HCT116 (cell line): ENCODE measurements at regions not wholly inside any gene's neighbourhood (a gene's known extent, or its start where the extent isn't known, plus 50 kb on each side); places are given as distances from the start of the nearest gene placed in this dataset.

Source experiments
- ATAC-seq: fragments of 200-7000 bp; cut with Tn5 transposase; 2 replicates; pipeline ENCODE4 v1.9.1; 2020; ENCODE audit warnings: mild to moderate bottlenecking, moderate library complexity
- BruUV-seq: library from RNA; stranded (reverse); fragments of 400-500 nt; replicated peaks from 2 replicates; lab custom pipeline; 2021; lab: Mats Ljungman, UMichigan
- CTCF ChIA-PET: fragments of 300-600 bp; sonication (Branson Sonifier 250); formaldehyde crosslinking; loops from one replicate; lab custom pipeline; 2021; ENCODE audit warnings: antibody characterized with exemption; lab: Charles Lee
- POLR2A ChIA-PET: fragments of 300-600, 350-600 bp; sonication (Branson Sonifier 250); formaldehyde crosslinking; loops from one replicate; lab custom pipeline; 2021; ENCODE audit warnings: antibody characterized with exemption; lab: Charles Lee
- RAD21 ChIA-PET, 2 experiments: fragments of 300-600 bp; sonication (Branson Sonifier 250); formaldehyde crosslinking; loops; one replicate each; lab custom pipeline; 2023; ENCODE audit warnings: low total read pairs in 2 of 2; ENCODE audit not compliant: uncharacterized antibody in 2 of 2, unreplicated experiment in 2 of 2, low non-redundant PET in 1 of 2; lab: Charles Lee
- DNase-seq: peaks from one replicate; pipeline ENCODE4 v3.0.0-alpha.2; 2010; ENCODE audit warnings: low read depth, low spot score
- H2AFZ ChIP-seq: fragments of 200-600 bp; shearing (Covaris generic), sonication (generic); 2 replicates; pipeline ENCODE4 v1.6.1; 2017; ENCODE audit warnings: low read depth, mixed run types, mixed read lengths, antibody characterized with exemption, low read length; ENCODE audit not compliant: poor library complexity, severe bottlenecking
- H3K27ac ChIP-seq: 2 replicates; pipeline ENCODE4 v1.5.1; 2012; ENCODE audit warnings: low read depth, low read length
- H3K27me3 ChIP-seq: fragments of 200-600 bp; sonication (generic); 2 replicates; pipeline ENCODE4 v1.6.1; 2016; ENCODE audit warnings: mixed run types, low read length, mixed read lengths; ENCODE audit not compliant: insufficient read depth
- H3K36me3 ChIP-seq, 2 experiments: fragments of 200-500 bp in 1 of 2; fragments of 200-600 bp in 1 of 2; sonication (Bioruptor generic) in 1 of 2; sonication (generic) in 1 of 2; 2 replicates each; pipeline versions ENCODE4 v1.5.1 to v1.6.1; 2014 to 2016; ENCODE audit warnings: low read length in 2 of 2, inconsistent platforms in 1 of 2, mixed read lengths in 1 of 2, mixed run types in 1 of 2; ENCODE audit not compliant: insufficient read depth in 2 of 2, control insufficient read depth in 1 of 2
- H3K4me1 ChIP-seq, 2 experiments: fragments of 200-600 bp in 1 of 2; sonication (generic) in 1 of 2; 2 replicates each; pipeline versions ENCODE4 v1.5.1 to v1.6.1; 2012 to 2017; ENCODE audit warnings: low read length in 2 of 2, inconsistent platforms in 1 of 2, mild to moderate bottlenecking in 1 of 2, mixed read lengths in 1 of 2, mixed run types in 1 of 2, moderate library complexity in 1 of 2; ENCODE audit not compliant: insufficient read depth in 2 of 2, control insufficient read depth in 1 of 2
- H3K4me2 ChIP-seq: fragments of 200-600 bp; sonication (generic); 2 replicates; pipeline ENCODE4 v1.6.1; 2017; ENCODE audit warnings: mixed run types, low read length, mixed read lengths
- H3K4me3 ChIP-seq, 2 experiments: fragments of 200-600 bp in 1 of 2; sonication (generic) in 1 of 2; replicated peaks in 1 of 2; 2 replicates each; pipeline ENCODE4 v1.5.1; 2011 to 2016; ENCODE audit warnings: low read length in 2 of 2, control low read depth in 1 of 2, low read depth in 1 of 2, mild to moderate bottlenecking in 1 of 2, mixed read lengths in 1 of 2, mixed run types in 1 of 2
- H3K79me2 ChIP-seq: fragments of 200-600 bp; sonication (generic); 2 replicates; pipeline ENCODE4 v1.6.1; 2017; ENCODE audit warnings: mild to moderate bottlenecking, mixed run types, low read length, moderate library complexity, mixed read lengths; ENCODE audit not compliant: insufficient read depth
- H3K9ac ChIP-seq: fragments of 200-600 bp; sonication (generic); 2 replicates; pipeline ENCODE4 v1.6.1; 2016; ENCODE audit warnings: low read length, mixed read lengths
- H3K9me2 ChIP-seq: fragments of 200-600 bp; sonication (generic), shearing (Covaris generic); 2 replicates; pipeline ENCODE4 v1.6.1; 2017; ENCODE audit warnings: mixed run types, mild to moderate bottlenecking, moderate library complexity; ENCODE audit not compliant: insufficient read depth
- H3K9me3 ChIP-seq, 2 experiments: fragments of 200-500 bp in 1 of 2; fragments of 200-600 bp in 1 of 2; sonication (Bioruptor generic) in 1 of 2; sonication (generic) in 1 of 2; 2 replicates each; pipeline ENCODE4 v1.6.1; 2014 to 2017; ENCODE audit warnings: low read length in 2 of 2, mixed read lengths in 2 of 2, inconsistent platforms in 1 of 2, low read depth in 1 of 2, mild to moderate bottlenecking in 1 of 2, mixed run types in 1 of 2, moderate library complexity in 1 of 2; ENCODE audit not compliant: control insufficient read depth in 1 of 2, insufficient read depth in 1 of 2
- H4K20me1 ChIP-seq: fragments of 200-600 bp; sonication (generic), shearing (Covaris generic); 2 replicates; pipeline ENCODE4 v1.6.1; 2017; ENCODE audit warnings: mixed run types, mild to moderate bottlenecking, moderate library complexity; ENCODE audit not compliant: insufficient read depth
- CBX3 ChIP-seq: IDR thresholded peaks from 2 replicates; pipeline ENCODE4 v1.6.1; 2012; ENCODE audit warnings: low read depth
- CEBPB ChIP-seq: IDR thresholded peaks from 2 replicates; pipeline ENCODE4 v1.6.1; 2012; ENCODE audit warnings: low read depth
- EGR1 ChIP-seq: IDR thresholded peaks from 2 replicates; pipeline ENCODE4 v1.6.1; 2012; ENCODE audit warnings: low read depth
- ELF1 ChIP-seq: IDR thresholded peaks from 2 replicates; pipeline ENCODE4 v1.6.1; 2012; ENCODE audit warnings: low read depth, borderline replicate concordance
- EZH2phosphoT487 ChIP-seq: fragments of 200-600 bp; IDR thresholded peaks from 2 replicates; pipeline ENCODE4 v1.6.1; 2018; ENCODE audit warnings: antibody characterized with exemption, borderline replicate concordance
- FOSL1 ChIP-seq: IDR thresholded peaks from 2 replicates; pipeline ENCODE4 v1.6.1; 2012; ENCODE audit warnings: low read depth
- POLR2AphosphoS5 ChIP-seq: IDR thresholded peaks from 2 replicates; pipeline ENCODE4 v1.6.1; 2011; ENCODE audit warnings: mild to moderate bottlenecking, low read depth, low read length, moderate library complexity
- SP1 ChIP-seq: IDR thresholded peaks from 2 replicates; pipeline ENCODE4 v1.6.1; 2012; ENCODE audit warnings: low read depth
- ZBTB33 ChIP-seq: IDR thresholded peaks from 2 replicates; pipeline ENCODE4 v1.6.1; 2011; ENCODE audit warnings: mild to moderate bottlenecking, low read length, moderate library complexity; ENCODE audit not compliant: insufficient replicate concordance; ENCODE audit errors: extremely low read depth
- ZFX ChIP-seq: fragments of 450-650 bp; IDR thresholded peaks from 2 replicates; pipeline ENCODE4 v1.6.1; 2017
- ZNF274 ChIP-seq: fragments of 200-500 bp; sonication (Bioruptor generic); IDR thresholded peaks from 2 replicates; pipeline ENCODE4 v1.6.1; 2014; ENCODE audit warnings: mild to moderate bottlenecking, low read depth, low read length, inconsistent platforms
- intact Hi-C: fragments of 100-400 bp; cut with micrococcal nuclease; formaldehyde crosslinking; loops from 2 replicates; pipeline ENCODE4 v1.10.0; 2022
- TF ChIP-seq, protein P1 (sequence below), 3 experiments: fragments of 200-600 bp in 1 of 3; sonication (generic) in 1 of 3; IDR thresholded peaks in 2 of 3; conservative IDR thresholded peaks in 1 of 3; 2 replicates each; pipeline ENCODE4 v1.5.1; 2012 to 2017; ENCODE audit warnings: low read depth in 2 of 3, low read length in 2 of 3, antibody characterized with exemption in 1 of 3, borderline replicate concordance in 1 of 3, control low read depth in 1 of 3, mild to moderate bottlenecking in 1 of 3, mixed read lengths in 1 of 3, mixed run types in 1 of 3, moderate library complexity in 1 of 3; ENCODE audit not compliant: insufficient read depth in 1 of 3

DNA sequence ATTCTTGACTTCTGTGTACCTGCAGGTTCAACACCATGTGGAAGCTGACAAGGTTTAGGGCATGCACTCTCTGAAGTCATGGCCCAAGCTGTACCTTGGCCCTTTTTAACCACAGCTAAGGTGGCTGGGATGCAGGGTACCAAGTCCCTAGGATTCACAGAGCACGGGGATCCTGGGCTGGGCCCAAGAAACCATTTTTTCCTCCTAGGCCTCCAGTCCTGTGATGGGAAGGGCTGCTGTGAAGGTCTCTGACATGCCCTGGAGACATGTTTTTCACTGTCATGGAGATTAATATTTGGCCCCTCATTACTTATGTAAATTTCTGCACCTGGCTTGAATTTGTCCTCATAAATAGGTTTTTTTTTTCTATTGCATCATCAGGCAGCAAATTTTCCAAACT, 937.5 kb upstream of the ROBO1 start:
- Histone ChIP-seq H3K9me3 (peaks cover 16 to 22% of the 10 kb centered on the region in 2 experiments; a peak in 3 of 4 replicates), H3K4me2 (no peak overlapping the region), H3K36me3 (no peaks in the 10 kb centered on the region), H3K27me3 (no peaks in the 10 kb centered on the region), H3K4me3 (no peak overlapping the region), H2AFZ (no peak overlapping the region), H3K79me2 (no peaks in the 10 kb centered on the region), H3K9ac (no peak overlapping the region), H4K20me1 (no peaks in the 10 kb centered on the region), H3K27ac (no peak overlapping the region), H3K9me2 (no peaks in the 10 kb centered on the region), H3K4me1 (no peaks in the 10 kb centered on the region)
- DNase-seq (no peak), ATAC-seq (no peak)
- BruUV-seq: no TSS peak
- POLR2A ChIA-PET: no interaction called here
- intact Hi-C loops: no loop called here
- TF ChIP-seq FOSL1 (no peak), CEBPB (no peak), SP1 (no peak), EGR1 (no peak), ZFX (no peak), ZNF274 (no peak), ZBTB33 (no peak), ELF1 (no peak)
- RAD21 ChIA-PET: no interaction called here
- CTCF ChIA-PET: no interaction called here

DNA sequence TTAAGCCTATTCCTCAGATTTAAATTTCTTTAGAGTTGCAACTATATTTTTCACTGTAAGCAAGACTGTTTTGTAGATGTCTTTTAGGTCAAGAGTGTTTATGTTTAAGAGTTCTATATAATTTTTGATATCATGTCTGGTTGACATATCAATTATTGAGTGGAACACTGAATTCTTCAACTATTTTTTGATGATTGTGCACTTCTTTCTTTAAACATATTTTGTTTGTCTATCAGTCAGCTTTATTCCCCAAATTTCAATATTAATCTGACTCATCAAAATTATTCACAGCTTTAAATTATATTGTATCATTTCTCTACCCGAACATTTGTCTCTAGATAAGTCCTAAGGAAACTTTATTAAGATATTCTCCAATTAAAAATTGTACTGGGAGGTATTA, 933.6 kb upstream of the ROBO1 start:
- Histone ChIP-seq H3K4me2 (no peak overlapping the region), H3K36me3 (no peaks in the 10 kb centered on the region), H3K4me1 (no peaks in the 10 kb centered on the region), H3K27ac (no peak overlapping the region), H3K79me2 (no peaks in the 10 kb centered on the region), H3K9me2 (no peaks in the 10 kb centered on the region), H3K9me3 (peaks cover 15 to 39% of the 10 kb centered on the region in 2 experiments; a peak in 3 of 4 replicates), H4K20me1 (no peaks in the 10 kb centered on the region), H3K9ac (no peak overlapping the region), H3K27me3 (no peaks in the 10 kb centered on the region), H3K4me3 (no peak overlapping the region), H2AFZ (no peak overlapping the region)
- DNase-seq (no peak), ATAC-seq (no peak)
- TF ChIP-seq SP1: no peak
- TF ChIP-seq CBX3: no peak
- no peak for TF ChIP-seq POLR2AphosphoS5
- no peak for TF ChIP-seq EZH2phosphoT487
- no peak for TF ChIP-seq ELF1
- TF ChIP-seq CEBPB: no peak
- TF ChIP-seq, protein P1, sequence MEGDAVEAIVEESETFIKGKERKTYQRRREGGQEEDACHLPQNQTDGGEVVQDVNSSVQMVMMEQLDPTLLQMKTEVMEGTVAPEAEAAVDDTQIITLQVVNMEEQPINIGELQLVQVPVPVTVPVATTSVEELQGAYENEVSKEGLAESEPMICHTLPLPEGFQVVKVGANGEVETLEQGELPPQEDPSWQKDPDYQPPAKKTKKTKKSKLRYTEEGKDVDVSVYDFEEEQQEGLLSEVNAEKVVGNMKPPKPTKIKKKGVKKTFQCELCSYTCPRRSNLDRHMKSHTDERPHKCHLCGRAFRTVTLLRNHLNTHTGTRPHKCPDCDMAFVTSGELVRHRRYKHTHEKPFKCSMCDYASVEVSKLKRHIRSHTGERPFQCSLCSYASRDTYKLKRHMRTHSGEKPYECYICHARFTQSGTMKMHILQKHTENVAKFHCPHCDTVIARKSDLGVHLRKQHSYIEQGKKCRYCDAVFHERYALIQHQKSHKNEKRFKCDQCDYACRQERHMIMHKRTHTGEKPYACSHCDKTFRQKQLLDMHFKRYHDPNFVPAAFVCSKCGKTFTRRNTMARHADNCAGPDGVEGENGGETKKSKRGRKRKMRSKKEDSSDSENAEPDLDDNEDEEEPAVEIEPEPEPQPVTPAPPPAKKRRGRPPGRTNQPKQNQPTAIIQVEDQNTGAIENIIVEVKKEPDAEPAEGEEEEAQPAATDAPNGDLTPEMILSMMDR (IDR thresholded peaks at IDR 0.05 in 2 of 3, conservative IDR thresholded peaks at IDR 0.05 in 1 of 3; ENCODE audit: borderline replicate concordance in 1 of 3, insufficient read depth in 1 of 3, low read depth in 2 of 3, low read length in 2 of 3): no peak
- ChIA-PET CTCF (no interaction called here), RAD21 (no interaction called here), POLR2A (no interaction called here)
- intact Hi-C loops: no loop called here
- BruUV-seq: no TSS peak
